ENCODE measurements at regions not wholly inside any gene's neighbourhood (a gene's known extent, or its start where the extent isn't known, plus 50 kb on each side); places are given as distances from the start of the nearest gene placed in this dataset.
A peak's percentile ranks its signal among the peaks of the same experiment; 100 is the strongest.

DNA sequence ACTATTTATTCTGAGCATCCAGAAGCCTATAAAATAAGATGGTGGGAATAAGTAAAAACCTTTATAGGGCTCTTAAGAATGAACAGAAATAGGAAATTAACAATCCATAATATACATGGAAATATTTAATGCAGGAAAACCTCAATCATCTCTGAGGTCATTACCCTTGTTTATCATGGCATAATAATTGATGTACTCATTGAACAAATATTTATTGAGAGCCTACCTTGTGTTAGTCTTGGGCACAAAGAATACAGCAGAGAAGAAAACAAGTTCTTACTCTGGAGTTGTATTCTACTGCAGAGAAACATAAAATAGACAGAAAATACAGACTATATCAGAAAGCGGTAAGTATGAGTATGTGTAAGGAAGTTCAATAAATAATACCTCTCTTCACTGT is 167.2 kb downstream of the COX18 start:
- no peak overlapping the region for H3K4me3 ChIP-seq (replicated peaks in 1 of 4; ENCODE audit: control extremely low read depth in 1 of 4, insufficient read depth in 1 of 4, low read depth in 3 of 4, low read length in 4 of 4)
- no peak for TF ChIP-seq EZH2 (IDR thresholded peaks at IDR 0.05; ENCODE audit: low read length, missing control alignments)
- TF ChIP-seq, protein P1, sequence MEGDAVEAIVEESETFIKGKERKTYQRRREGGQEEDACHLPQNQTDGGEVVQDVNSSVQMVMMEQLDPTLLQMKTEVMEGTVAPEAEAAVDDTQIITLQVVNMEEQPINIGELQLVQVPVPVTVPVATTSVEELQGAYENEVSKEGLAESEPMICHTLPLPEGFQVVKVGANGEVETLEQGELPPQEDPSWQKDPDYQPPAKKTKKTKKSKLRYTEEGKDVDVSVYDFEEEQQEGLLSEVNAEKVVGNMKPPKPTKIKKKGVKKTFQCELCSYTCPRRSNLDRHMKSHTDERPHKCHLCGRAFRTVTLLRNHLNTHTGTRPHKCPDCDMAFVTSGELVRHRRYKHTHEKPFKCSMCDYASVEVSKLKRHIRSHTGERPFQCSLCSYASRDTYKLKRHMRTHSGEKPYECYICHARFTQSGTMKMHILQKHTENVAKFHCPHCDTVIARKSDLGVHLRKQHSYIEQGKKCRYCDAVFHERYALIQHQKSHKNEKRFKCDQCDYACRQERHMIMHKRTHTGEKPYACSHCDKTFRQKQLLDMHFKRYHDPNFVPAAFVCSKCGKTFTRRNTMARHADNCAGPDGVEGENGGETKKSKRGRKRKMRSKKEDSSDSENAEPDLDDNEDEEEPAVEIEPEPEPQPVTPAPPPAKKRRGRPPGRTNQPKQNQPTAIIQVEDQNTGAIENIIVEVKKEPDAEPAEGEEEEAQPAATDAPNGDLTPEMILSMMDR (conservative IDR thresholded peaks at IDR 0.05 in 1 of 2, IDR thresholded peaks at IDR 0.05 in 1 of 2; ENCODE audit: low read depth in 1 of 2, low read length in 2 of 2): no peak

DNA sequence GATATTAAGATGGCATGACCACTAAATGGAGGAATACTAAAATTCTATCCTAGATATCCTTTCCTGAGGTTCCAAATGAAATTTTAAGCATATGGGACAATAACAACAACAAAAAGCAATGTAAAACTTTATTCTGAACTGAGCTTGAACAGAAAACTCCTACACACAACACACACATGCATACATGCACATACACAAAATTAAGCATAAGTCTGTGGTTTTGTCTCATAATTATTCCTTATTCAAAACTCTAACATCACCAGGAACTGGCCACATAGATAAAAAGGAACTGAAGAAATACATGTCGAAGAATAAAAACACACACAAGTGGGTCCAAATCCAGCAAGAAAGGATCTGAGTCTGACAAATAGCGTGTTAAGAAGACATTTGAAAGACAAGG is 168.0 kb downstream of the COX18 start:
- Histone ChIP-seq H3K9me3 (ENCODE audit: control insufficient read depth, insufficient read depth, low read depth, low read length) (no peaks in the 10 kb centered on the region), H3K9ac (ENCODE audit: insufficient read depth, low read length) (no peak overlapping the region), H3K79me2 (ENCODE audit: control insufficient read depth, insufficient read depth, low read length) (no peaks in the 10 kb centered on the region), H3K4me3 (replicated peaks in 1 of 4; ENCODE audit: control extremely low read depth in 1 of 4, insufficient read depth in 1 of 4, low read depth in 3 of 4, low read length in 4 of 4) (no peak overlapping the region), H3K36me3 (ENCODE audit: control insufficient read depth, insufficient read depth, low read length) (no peaks in the 10 kb centered on the region), H4K20me1 (ENCODE audit: control insufficient read depth, extremely low read depth, insufficient read depth, low read length) (no peaks in the 10 kb centered on the region), H3K4me2 (ENCODE audit: extremely low read depth, insufficient read depth, low read length) (no peak overlapping the region), H3K27me3 (ENCODE audit: control insufficient read depth, insufficient read depth, low read length) (no peaks in the 10 kb centered on the region), H3K4me1 (ENCODE audit: control insufficient read depth, extremely low read depth, insufficient read depth, low read length) (no peaks in the 10 kb centered on the region), H3K27ac (ENCODE audit: insufficient read depth, low read length) (no peak overlapping the region), H2AFZ (ENCODE audit: low read length) (no peak overlapping the region)
- TF ChIP-seq, protein P1 (conservative IDR thresholded peaks at IDR 0.05 in 1 of 2, IDR thresholded peaks at IDR 0.05 in 1 of 2; ENCODE audit: low read depth in 1 of 2, low read length in 2 of 2): no peak
- no peak for TF ChIP-seq EZH2 (IDR thresholded peaks at IDR 0.05; ENCODE audit: low read length, missing control alignments)
- DNase-seq (ENCODE audit: low read depth in 2 of 2): no peak

More for the DNA sequence above, 167.2 kb downstream of the COX18 start:
- DNase-seq (ENCODE audit: low read depth in 2 of 2): no peak
- Histone ChIP-seq H4K20me1 (ENCODE audit: control insufficient read depth, extremely low read depth, insufficient read depth, low read length) (no peaks in the 10 kb centered on the region), H2AFZ (ENCODE audit: low read length) (no peak overlapping the region), H3K4me2 (ENCODE audit: extremely low read depth, insufficient read depth, low read length) (no peak overlapping the region), H3K9me3 (ENCODE audit: control insufficient read depth, insufficient read depth, low read depth, low read length) (no peaks in the 10 kb centered on the region), H3K27ac (ENCODE audit: insufficient read depth, low read length) (no peak overlapping the region), H3K9ac (ENCODE audit: insufficient read depth, low read length) (no peak overlapping the region), H3K4me1 (ENCODE audit: control insufficient read depth, extremely low read depth, insufficient read depth, low read length) (no peaks in the 10 kb centered on the region), H3K79me2 (ENCODE audit: control insufficient read depth, insufficient read depth, low read length) (no peaks in the 10 kb centered on the region), H3K27me3 (ENCODE audit: control insufficient read depth, insufficient read depth, low read length) (no peaks in the 10 kb centered on the region), H3K36me3 (ENCODE audit: control insufficient read depth, insufficient read depth, low read length) (no peaks in the 10 kb centered on the region)

DNA sequence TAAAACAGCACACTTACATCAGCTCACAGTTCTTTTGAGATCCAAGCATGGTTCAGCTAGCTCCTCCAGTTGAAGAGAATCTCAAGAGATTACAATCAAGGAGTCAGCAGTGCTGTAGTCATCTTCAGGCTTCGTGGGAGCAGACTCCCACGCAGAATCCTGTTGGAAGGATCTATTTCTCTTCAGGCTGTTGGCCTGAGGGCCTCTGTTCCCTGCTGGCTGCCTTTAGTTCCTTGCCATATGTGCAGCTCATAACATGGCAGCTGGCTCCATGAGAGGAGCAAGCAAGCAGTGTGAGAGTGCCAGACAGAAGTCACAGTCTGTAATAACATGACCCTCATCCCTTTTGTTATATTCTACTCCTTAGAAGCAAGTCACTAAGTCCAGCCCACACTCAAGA is 168.6 kb downstream of the COX18 start:
- H4K20me1 ChIP-seq (ENCODE audit: control insufficient read depth, extremely low read depth, insufficient read depth, low read length): no peaks in the 10 kb centered on the region
- H3K4me2 ChIP-seq (ENCODE audit: extremely low read depth, insufficient read depth, low read length): no peak overlapping the region
- H3K27ac ChIP-seq (ENCODE audit: insufficient read depth, low read length): no peak overlapping the region
- H2AFZ ChIP-seq (ENCODE audit: low read length): peak overlapping the region; percentile 3
- no peak overlapping the region for H3K4me3 ChIP-seq (replicated peaks in 1 of 4; ENCODE audit: control extremely low read depth in 1 of 4, insufficient read depth in 1 of 4, low read depth in 3 of 4, low read length in 4 of 4)
- no peaks in the 10 kb centered on the region for H3K4me1 ChIP-seq (ENCODE audit: control insufficient read depth, extremely low read depth, insufficient read depth, low read length)
- no peak overlapping the region for H3K9ac ChIP-seq (ENCODE audit: insufficient read depth, low read length)
- H3K9me3 ChIP-seq (ENCODE audit: control insufficient read depth, insufficient read depth, low read depth, low read length): no peaks in the 10 kb centered on the region
- no peak for TF ChIP-seq EZH2 (IDR thresholded peaks at IDR 0.05; ENCODE audit: low read length, missing control alignments)
- TF ChIP-seq, protein P1 (conservative IDR thresholded peaks at IDR 0.05 in 1 of 2, IDR thresholded peaks at IDR 0.05 in 1 of 2; ENCODE audit: low read depth in 1 of 2, low read length in 2 of 2): no peak
- no peaks in the 10 kb centered on the region for H3K36me3 ChIP-seq (ENCODE audit: control insufficient read depth, insufficient read depth, low read length)
- no peaks in the 10 kb centered on the region for H3K79me2 ChIP-seq (ENCODE audit: control insufficient read depth, insufficient read depth, low read length)
- DNase-seq (ENCODE audit: low read depth in 2 of 2): peak in 1 of 2 donors; percentile 55
- H3K27me3 ChIP-seq (ENCODE audit: control insufficient read depth, insufficient read depth, low read length): no peaks in the 10 kb centered on the region
